HFFc6 (cell line): ENCODE measurements at regions not wholly inside any gene's neighbourhood (a gene's known extent, or its start where the extent isn't known, plus 50 kb on each side); places are given as distances from the start of the nearest gene placed in this dataset.

Source experiments
- DNase-seq: peaks from one replicate; pipeline ENCODE4 v3.0.0-alpha.2; 2018
- H3K27ac Mint-ChIP-seq: 2 replicates; pipeline ENCODE4 v1.8.0; 2020; ENCODE audit warnings: mild to moderate bottlenecking, mixed read lengths
- H3K27me3 Mint-ChIP-seq: 2 replicates; pipeline ENCODE4 v1.8.0; 2021; ENCODE audit warnings: mild to moderate bottlenecking, moderate library complexity, mixed read lengths; ENCODE audit not compliant: insufficient read depth
- H3K36me3 Mint-ChIP-seq: 2 replicates; pipeline ENCODE4 v1.8.0; 2021; ENCODE audit warnings: low read depth, mixed read lengths
- H3K4me1 Mint-ChIP-seq: 2 replicates; pipeline ENCODE4 v1.8.0; 2020; ENCODE audit warnings: low read depth, mixed read lengths
- H3K4me3 Mint-ChIP-seq: 2 replicates; pipeline ENCODE4 v1.8.0; 2020; ENCODE audit warnings: mild to moderate bottlenecking, moderate library complexity, mixed read lengths
- H3K9me3 Mint-ChIP-seq: 2 replicates; pipeline ENCODE4 v1.8.0; 2020; ENCODE audit warnings: mild to moderate bottlenecking, mixed read lengths
- TF ChIP-seq, protein P1 (sequence below): fragments of 200-600 bp; sonication (generic); IDR thresholded peaks from 2 replicates; pipeline ENCODE4 v1.5.0; 2021; ENCODE audit warnings: antibody characterized with exemption, mild to moderate bottlenecking

DNA sequence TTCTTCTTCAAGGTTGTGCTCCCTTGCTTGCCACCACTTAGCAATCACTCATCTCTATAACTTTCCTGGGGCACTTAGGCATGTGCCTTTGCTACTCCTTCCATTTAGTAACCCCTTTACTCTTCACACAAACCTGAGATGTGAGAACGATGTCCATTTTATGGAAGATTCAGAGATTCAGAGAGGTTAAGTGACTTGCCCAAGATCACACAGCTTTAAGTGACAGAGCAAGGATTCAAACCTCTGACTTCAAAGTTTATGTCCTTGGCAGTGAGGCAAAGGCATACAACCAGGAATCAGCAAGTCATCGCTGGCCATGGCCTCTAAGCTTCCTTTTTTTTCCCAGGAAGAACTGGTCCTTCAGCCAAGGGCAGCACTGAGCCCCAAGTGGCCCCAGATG, 56.0 kb upstream of the GALNT10 start:
- H3K4me1 Mint-ChIP-seq, result no peaks in the 10 kb centered on the region
- no peak overlapping the region for H3K27ac Mint-ChIP-seq
- no peaks in the 10 kb centered on the region for H3K9me3 Mint-ChIP-seq
- DNase-seq, result no peak
- TF ChIP-seq, protein P1, sequence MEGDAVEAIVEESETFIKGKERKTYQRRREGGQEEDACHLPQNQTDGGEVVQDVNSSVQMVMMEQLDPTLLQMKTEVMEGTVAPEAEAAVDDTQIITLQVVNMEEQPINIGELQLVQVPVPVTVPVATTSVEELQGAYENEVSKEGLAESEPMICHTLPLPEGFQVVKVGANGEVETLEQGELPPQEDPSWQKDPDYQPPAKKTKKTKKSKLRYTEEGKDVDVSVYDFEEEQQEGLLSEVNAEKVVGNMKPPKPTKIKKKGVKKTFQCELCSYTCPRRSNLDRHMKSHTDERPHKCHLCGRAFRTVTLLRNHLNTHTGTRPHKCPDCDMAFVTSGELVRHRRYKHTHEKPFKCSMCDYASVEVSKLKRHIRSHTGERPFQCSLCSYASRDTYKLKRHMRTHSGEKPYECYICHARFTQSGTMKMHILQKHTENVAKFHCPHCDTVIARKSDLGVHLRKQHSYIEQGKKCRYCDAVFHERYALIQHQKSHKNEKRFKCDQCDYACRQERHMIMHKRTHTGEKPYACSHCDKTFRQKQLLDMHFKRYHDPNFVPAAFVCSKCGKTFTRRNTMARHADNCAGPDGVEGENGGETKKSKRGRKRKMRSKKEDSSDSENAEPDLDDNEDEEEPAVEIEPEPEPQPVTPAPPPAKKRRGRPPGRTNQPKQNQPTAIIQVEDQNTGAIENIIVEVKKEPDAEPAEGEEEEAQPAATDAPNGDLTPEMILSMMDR, result no peak
- H3K4me3 Mint-ChIP-seq, result no peak overlapping the region
- peaks cover 47% of the 10 kb centered on the region for H3K27me3 Mint-ChIP-seq
- no peaks in the 10 kb centered on the region for H3K36me3 Mint-ChIP-seq

DNA sequence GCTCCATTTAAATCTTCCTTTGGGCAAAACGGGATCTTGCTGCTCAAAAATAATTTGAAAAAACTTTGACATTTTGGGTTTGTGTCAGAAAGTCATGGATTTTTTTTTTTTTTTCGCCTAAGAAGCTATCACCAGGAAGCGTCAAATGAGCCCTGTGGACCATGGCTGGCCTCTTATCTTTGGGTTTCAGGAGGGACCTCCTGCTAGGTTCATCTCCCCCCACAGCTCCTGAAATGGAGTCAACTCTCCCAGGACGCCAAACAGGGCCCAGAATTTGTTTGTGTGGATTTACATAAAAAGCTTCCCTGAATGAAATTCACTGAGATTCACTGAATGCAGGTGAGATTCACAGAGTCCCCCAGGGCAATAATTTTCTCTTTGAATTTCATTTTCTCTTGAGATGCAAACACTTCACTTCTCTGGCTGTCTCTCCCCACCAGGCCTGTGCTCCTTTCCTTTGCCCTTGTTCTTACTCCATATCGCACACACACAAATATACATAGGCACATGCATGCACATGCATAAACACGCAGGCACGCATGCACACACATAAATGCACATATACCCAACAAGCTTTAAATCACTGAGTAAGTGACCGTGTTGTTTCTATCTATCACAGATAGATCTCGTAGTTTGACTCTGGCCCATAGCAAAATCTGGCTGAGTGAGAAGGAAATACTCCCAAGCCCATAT, 55.3 kb upstream of the GALNT10 start:
- Mint-ChIP-seq H3K4me1 (no peaks in the 10 kb centered on the region), H3K27ac (no peak overlapping the region), H3K4me3 (no peak overlapping the region), H3K36me3 (no peaks in the 10 kb centered on the region), H3K27me3 (peaks cover 42% of the 10 kb centered on the region), H3K9me3 (no peaks in the 10 kb centered on the region)
- TF ChIP-seq, protein P1, result no peak
- no peak for DNase-seq

DNA sequence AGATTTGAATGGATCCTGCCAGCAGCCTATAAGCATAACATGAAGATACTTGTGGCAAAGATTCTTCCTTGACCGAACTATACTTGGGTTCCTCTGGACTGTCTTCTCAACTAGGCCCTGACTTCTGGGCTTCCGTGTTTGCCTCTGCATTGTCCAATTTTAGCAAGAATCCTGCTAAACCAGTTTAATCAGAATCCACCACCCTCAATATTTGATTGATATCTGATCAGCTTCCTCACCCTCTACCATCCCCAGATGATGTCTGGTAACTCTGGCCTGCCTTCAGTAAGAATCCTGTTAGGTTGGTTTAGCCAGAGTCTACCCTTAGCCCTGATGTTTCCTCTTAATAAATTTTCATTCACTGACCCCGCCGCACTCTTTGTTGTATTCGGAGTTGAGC, 54.4 kb upstream of the GALNT10 start:
- Mint-ChIP-seq H3K4me3 (no peak overlapping the region), H3K4me1 (no peaks in the 10 kb centered on the region), H3K27me3 (peaks cover 50% of the 10 kb centered on the region), H3K27ac (no peak overlapping the region), H3K9me3 (no peaks in the 10 kb centered on the region), H3K36me3 (no peaks in the 10 kb centered on the region)
- no peak for DNase-seq
- TF ChIP-seq, protein P1, result no peak

DNA sequence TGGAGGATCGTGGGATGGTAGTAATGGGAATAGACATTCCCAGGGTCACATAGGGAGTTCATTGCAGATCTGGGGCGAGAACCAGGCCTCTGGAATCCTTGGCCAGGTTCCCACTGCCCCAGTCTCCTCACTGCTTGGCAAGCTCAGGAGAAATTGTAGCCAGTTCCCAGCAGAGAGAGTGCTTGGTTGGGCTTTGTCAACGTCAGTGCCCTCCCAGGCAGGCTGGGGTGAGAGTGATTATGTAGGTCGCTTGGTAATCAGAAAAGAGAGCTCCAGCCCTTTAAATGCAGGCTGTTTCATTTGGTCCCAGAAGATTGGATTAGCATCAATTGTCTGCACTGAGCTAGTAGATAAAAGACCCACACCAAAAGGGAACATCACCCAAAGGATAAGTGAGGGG, 51.8 kb upstream of the GALNT10 start:
- no peaks in the 10 kb centered on the region for H3K4me1 Mint-ChIP-seq
- H3K27ac Mint-ChIP-seq, result no peak overlapping the region

DNA sequence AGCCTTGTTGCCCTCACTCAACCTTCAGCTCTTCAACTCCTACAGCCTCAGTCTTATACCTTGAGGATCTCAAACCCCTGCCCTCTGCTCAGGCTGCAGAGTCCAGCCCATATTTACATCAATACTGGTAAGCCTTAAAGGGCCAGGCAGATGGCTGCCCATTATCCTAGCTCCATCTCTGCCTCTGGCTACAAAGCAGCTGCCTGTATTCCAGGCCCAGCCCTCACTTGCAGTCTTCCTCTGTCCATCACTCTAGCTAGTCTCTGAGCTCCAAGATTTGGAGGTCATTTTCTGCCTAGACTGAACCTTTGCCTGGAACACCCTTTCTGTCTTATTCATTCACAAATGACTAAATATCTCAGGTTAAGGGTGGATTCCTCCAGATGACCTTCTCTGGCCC, 50.2 kb upstream of the GALNT10 start:
- H3K4me3 Mint-ChIP-seq, result no peak overlapping the region
- TF ChIP-seq, protein P1, result no peak
- H3K27ac Mint-ChIP-seq, result no peak overlapping the region
- H3K36me3 Mint-ChIP-seq, result no peaks in the 10 kb centered on the region
- H3K27me3 Mint-ChIP-seq, result peaks cover 35% of the 10 kb centered on the region
- no peaks in the 10 kb centered on the region for H3K9me3 Mint-ChIP-seq
- no peaks in the 10 kb centered on the region for H3K4me1 Mint-ChIP-seq
- no peak for DNase-seq

More for the DNA sequence above, 51.8 kb upstream of the GALNT10 start:
- DNase-seq, result no peak
- Mint-ChIP-seq H3K4me3 (no peak overlapping the region), H3K36me3 (no peaks in the 10 kb centered on the region), H3K9me3 (no peaks in the 10 kb centered on the region), H3K27me3 (peaks cover 46% of the 10 kb centered on the region)
- TF ChIP-seq, protein P1, result no peak
